Ascending aorta (tissue), 2 donors: ENCODE measurements at regions not wholly inside any gene's neighbourhood (a gene's known extent, or its start where the extent isn't known, plus 50 kb on each side); places are given as distances from the start of the nearest gene placed in this dataset.

Experiments used
- DNase-seq, 2 donors: peaks; one replicate each; pipeline ENCODE4 v3.0.0-alpha.2; 2019; ENCODE audit warnings: low spot score in 2 of 2
- H3K27ac ChIP-seq, 2 donors: fragments of 200-600 bp; sonication (generic); one replicate each; pipeline ENCODE4 v1.5.1; 2016 to 2017; ENCODE audit warnings: mild to moderate bottlenecking in 1 of 2
- H3K27me3 ChIP-seq: fragments of 200-600 bp; sonication (generic); one replicate; pipeline ENCODE4 v1.5.1; 2017
- H3K36me3 ChIP-seq, 2 donors: fragments of 200-600 bp; sonication (generic); one replicate each; pipeline ENCODE4 v1.5.1; 2016
- H3K4me1 ChIP-seq, 2 donors: fragments of 200-600 bp; sonication (generic); one replicate each; pipeline ENCODE4 v1.5.1; 2016 to 2017; ENCODE audit warnings: mild to moderate bottlenecking in 1 of 2
- H3K4me3 ChIP-seq, 2 donors: fragments of 200-600 bp; sonication (generic); one replicate each; pipeline ENCODE4 v1.5.1; 2016 to 2017; ENCODE audit warnings: mild to moderate bottlenecking in 1 of 2
- H3K9me3 ChIP-seq, 2 donors: fragments of 200-600 bp; sonication (generic); one replicate each; pipeline ENCODE4 v1.5.1; 2016
- intact Hi-C: fragments of 100-400 bp; cut with DNase I; formaldehyde crosslinking; loops from one replicate; pipeline ENCODE4 v1.15.1; 2023
- TF ChIP-seq, protein P1 (sequence below), 3 experiments: fragments of 200-600 bp in 2 of 3; fragments of 450-650 bp in 1 of 3; sonication (generic) in 2 of 3; IDR thresholded peaks; one replicate each; pipeline ENCODE4 v1.5.1; 2016 to 2019; ENCODE audit warnings: antibody characterized with exemption in 3 of 3, mild to moderate bottlenecking in 1 of 3, moderate library complexity in 1 of 3

GRCh38 chrX:63932907-63933306, 147.9 kb upstream of the ARHGEF9 start:
- TF ChIP-seq, protein P1, sequence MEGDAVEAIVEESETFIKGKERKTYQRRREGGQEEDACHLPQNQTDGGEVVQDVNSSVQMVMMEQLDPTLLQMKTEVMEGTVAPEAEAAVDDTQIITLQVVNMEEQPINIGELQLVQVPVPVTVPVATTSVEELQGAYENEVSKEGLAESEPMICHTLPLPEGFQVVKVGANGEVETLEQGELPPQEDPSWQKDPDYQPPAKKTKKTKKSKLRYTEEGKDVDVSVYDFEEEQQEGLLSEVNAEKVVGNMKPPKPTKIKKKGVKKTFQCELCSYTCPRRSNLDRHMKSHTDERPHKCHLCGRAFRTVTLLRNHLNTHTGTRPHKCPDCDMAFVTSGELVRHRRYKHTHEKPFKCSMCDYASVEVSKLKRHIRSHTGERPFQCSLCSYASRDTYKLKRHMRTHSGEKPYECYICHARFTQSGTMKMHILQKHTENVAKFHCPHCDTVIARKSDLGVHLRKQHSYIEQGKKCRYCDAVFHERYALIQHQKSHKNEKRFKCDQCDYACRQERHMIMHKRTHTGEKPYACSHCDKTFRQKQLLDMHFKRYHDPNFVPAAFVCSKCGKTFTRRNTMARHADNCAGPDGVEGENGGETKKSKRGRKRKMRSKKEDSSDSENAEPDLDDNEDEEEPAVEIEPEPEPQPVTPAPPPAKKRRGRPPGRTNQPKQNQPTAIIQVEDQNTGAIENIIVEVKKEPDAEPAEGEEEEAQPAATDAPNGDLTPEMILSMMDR (IDR thresholded peaks at IDR 0.05), result no peak
- H3K4me3 ChIP-seq, result no peak overlapping the region
- intact Hi-C loops, result no loop called here
- H3K9me3 ChIP-seq, result no peaks in the 10 kb centered on the region
- peaks cover 0 to 6% of the 10 kb centered on the region in 2 donors for H3K4me1 ChIP-seq
- DNase-seq, result no peak
- H3K36me3 ChIP-seq, result no peaks in the 10 kb centered on the region
- no peak overlapping the region for H3K27ac ChIP-seq
- H3K27me3 ChIP-seq, result no peaks in the 10 kb centered on the region

DNA sequence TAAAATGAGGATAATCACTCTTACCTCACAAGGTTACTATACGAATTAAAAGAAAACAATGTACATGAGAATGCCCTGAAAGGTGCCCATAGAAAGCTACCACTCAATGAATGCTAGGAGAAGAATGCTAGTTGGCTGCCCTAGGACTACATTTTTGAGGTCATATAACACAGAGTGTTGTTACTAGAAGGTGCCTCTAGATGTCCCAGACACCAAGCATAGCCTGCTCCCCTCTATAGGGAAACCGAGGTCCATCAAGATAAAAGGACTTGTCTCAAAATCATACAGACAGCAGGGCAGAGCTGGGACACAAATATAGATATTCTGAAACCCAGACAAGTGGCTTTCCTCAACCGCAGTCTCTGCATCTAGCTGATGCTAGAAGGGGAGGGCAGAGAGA, 147.0 kb upstream of the ARHGEF9 start:
- intact Hi-C loops, result no loop called here

DNA sequence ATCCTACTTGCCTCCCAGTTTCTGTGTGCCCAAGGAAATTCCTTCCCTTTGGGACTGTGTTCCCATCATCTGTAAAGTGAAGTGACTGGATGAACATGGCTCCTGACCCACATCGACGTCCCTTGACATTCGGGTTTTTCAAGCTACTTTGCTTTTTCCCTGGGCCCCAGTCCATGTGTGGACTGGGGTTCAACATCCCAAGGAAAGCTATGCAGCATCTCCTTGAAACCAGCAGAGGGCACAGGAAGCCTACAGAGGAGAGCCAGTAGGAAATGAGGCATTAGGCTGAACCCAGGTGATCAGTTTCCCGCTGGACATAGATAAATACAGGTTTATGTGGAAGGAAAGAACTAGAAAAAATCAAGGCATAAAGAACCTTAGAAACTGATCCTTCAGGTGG, 145.1 kb upstream of the ARHGEF9 start:
- no peaks in the 10 kb centered on the region for H3K4me1 ChIP-seq
- H3K36me3 ChIP-seq, result no peaks in the 10 kb centered on the region
- no peaks in the 10 kb centered on the region for H3K9me3 ChIP-seq
- no peak overlapping the region for H3K4me3 ChIP-seq
- intact Hi-C loops, result no loop called here
- no peak for DNase-seq
- TF ChIP-seq, protein P1 (IDR thresholded peaks at IDR 0.05), result peak in 2 of 3 experiments; percentile 18 to 42
- H3K27ac ChIP-seq, result peak overlapping the region; percentile 8 to 44
- no peaks in the 10 kb centered on the region for H3K27me3 ChIP-seq

More for the DNA sequence above, 147.0 kb upstream of the ARHGEF9 start:
- Histone ChIP-seq H3K27me3 (no peaks in the 10 kb centered on the region), H3K4me1 (peaks cover 0 to 6% of the 10 kb centered on the region in 2 donors), H3K36me3 (no peaks in the 10 kb centered on the region), H3K4me3 (no peak overlapping the region), H3K9me3 (no peaks in the 10 kb centered on the region), H3K27ac (no peak overlapping the region)
- no peak for DNase-seq
- TF ChIP-seq, protein P1 (IDR thresholded peaks at IDR 0.05), result no peak

DNA sequence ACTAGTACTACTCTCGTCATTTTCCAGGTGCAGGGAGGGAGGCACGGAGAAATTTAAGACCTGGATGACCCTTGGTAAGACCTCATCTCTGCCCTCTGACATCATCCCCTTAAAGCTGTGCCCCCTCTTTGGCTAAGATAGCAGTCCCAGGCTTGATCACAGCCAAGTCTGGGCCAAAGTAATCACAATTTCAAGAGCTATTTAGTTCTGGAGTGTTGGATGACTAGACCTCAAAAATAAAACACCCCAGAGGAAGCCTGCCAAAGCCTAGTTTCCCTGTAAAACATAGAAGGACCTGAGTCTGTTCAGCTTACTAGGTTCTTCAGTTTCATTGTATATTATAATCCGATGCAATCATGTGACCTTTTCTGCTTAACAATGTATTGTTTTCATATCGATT, 144.6 kb upstream of the ARHGEF9 start:
- no peak for DNase-seq
- Histone ChIP-seq H3K27me3 (no peaks in the 10 kb centered on the region), H3K4me3 (no peak overlapping the region), H3K9me3 (no peaks in the 10 kb centered on the region), H3K27ac (peak overlapping the region; percentile 8 to 44), H3K4me1 (no peaks in the 10 kb centered on the region), H3K36me3 (no peaks in the 10 kb centered on the region)
- TF ChIP-seq, protein P1 (IDR thresholded peaks at IDR 0.05), result no peak
- intact Hi-C loops, result loop anchor here (10.0 kb wide), 1 partner anchor 465 kb away; the partner anchor contains the start of gene MTMR8

DNA sequence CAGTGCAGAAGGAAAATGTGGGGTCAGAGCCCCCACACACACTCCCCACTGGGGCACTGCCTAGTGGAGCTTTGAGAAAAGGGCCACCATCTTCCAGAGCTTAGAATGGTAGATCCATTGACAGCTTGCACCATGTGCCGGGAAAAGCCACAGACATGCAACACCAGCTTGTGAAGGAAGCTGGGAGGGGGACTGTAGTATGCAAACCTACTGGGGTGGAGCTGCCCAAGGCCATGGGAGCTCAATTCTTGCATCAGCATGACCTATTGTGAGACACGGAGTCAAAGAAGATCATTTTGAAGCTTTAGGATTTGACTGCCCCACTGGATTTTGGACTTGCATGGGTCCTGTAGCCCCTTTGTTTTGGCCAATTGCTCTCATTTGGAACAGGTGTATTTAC, 142.8 kb upstream of the ARHGEF9 start:
- TF ChIP-seq, protein P1 (IDR thresholded peaks at IDR 0.05), result no peak
- intact Hi-C loops, result loop anchor here (10.0 kb wide), 1 partner anchor 467 kb away; the partner anchor contains the start of gene MTMR8
- H3K4me1 ChIP-seq, result peaks cover 0 to 2% of the 10 kb centered on the region in 2 donors
- no peaks in the 10 kb centered on the region for H3K9me3 ChIP-seq
- H3K27ac ChIP-seq, result no peak overlapping the region
- no peak overlapping the region for H3K4me3 ChIP-seq
- DNase-seq, result no peak
- H3K27me3 ChIP-seq, result no peaks in the 10 kb centered on the region
- H3K36me3 ChIP-seq, result no peaks in the 10 kb centered on the region

DNA sequence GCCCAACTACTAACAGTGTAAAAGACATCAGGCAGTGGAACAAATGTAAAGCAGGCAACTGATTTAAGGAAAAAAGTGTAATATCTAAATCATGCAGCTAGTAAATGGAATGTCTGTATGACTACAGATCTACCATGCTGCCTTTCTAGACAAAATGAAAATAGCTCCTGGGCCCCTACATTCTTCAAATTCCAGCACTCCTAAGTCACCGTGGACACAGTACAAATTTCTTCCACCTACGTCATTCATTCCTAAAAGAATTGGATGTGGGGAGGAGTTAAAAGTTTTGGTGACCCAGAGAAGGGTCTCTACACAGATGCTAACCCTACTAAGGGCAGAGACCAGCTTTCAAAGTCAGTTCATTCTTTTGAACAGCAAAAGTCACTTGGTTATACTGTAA, 137.2 kb upstream of the ARHGEF9 start:
- DNase-seq, result no peak
- peaks cover 13 to 20% of the 10 kb centered on the region in 2 donors for H3K4me1 ChIP-seq
- H3K36me3 ChIP-seq, result no peaks in the 10 kb centered on the region
- intact Hi-C loops, result loop anchor here (5.0 to 10.0 kb wide), 4 partner anchors 170 to 570 kb away; partner anchors contain the start of genes AMER1, MTMR8 and SPIN4
- TF ChIP-seq, protein P1 (IDR thresholded peaks at IDR 0.05), result no peak
- no peak overlapping the region for H3K4me3 ChIP-seq
- H3K27me3 ChIP-seq, result no peaks in the 10 kb centered on the region
- H3K27ac ChIP-seq, result peak overlapping the region; percentile 82 to 88
- H3K9me3 ChIP-seq, result no peaks in the 10 kb centered on the region
